Loucy (cell line): ENCODE measurements at regions not wholly inside any gene's neighbourhood (a gene's known extent, or its start where the extent isn't known, plus 50 kb on each side); places are given as distances from the start of the nearest gene placed in this dataset.

Source experiments
- EZH2phosphoT487 ChIP-seq: fragments of 200-600 bp; IDR thresholded peaks from 2 replicates; pipeline ENCODE4 v1.6.1; 2018; ENCODE audit warnings: antibody characterized with exemption, mild to moderate bottlenecking, moderate library complexity, borderline replicate concordance
- TF ChIP-seq, protein P1 (sequence below): fragments of 200-600 bp; sonication (generic); conservative IDR thresholded peaks from 2 replicates; pipeline ENCODE4 v1.5.1; 2014; ENCODE audit warnings: mild to moderate bottlenecking, antibody characterized with exemption, low read length

GRCh38 chr5:34480810-34481528, 175.2 kb upstream of the RAI14 start:
- TF ChIP-seq, protein P1, sequence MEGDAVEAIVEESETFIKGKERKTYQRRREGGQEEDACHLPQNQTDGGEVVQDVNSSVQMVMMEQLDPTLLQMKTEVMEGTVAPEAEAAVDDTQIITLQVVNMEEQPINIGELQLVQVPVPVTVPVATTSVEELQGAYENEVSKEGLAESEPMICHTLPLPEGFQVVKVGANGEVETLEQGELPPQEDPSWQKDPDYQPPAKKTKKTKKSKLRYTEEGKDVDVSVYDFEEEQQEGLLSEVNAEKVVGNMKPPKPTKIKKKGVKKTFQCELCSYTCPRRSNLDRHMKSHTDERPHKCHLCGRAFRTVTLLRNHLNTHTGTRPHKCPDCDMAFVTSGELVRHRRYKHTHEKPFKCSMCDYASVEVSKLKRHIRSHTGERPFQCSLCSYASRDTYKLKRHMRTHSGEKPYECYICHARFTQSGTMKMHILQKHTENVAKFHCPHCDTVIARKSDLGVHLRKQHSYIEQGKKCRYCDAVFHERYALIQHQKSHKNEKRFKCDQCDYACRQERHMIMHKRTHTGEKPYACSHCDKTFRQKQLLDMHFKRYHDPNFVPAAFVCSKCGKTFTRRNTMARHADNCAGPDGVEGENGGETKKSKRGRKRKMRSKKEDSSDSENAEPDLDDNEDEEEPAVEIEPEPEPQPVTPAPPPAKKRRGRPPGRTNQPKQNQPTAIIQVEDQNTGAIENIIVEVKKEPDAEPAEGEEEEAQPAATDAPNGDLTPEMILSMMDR = no peak
- TF ChIP-seq EZH2phosphoT487 = no peak
